Uterus (tissue), 3 donors: ENCODE measurements at regions not wholly inside any gene's neighbourhood (a gene's known extent, or its start where the extent isn't known, plus 50 kb on each side); places are given as distances from the start of the nearest gene placed in this dataset.

ENCODE experiments used
- DNase-seq, 2 donors: peaks; one replicate each; pipeline ENCODE4 v3.0.0-alpha.2; 2019 to 2020
- H3K27ac ChIP-seq, 2 donors: fragments of 200-600 bp; sonication (generic); 1 replicate in 1 of 2; 2 replicates in 1 of 2; pipeline ENCODE4 v1.5.1; 2016 to 2018
- H3K27me3 ChIP-seq, 2 donors: fragments of 200-600 bp; sonication (generic); one replicate each; pipeline ENCODE4 v1.5.1; 2018 to 2019; ENCODE audit warnings: control low read depth in 1 of 2
- H3K36me3 ChIP-seq, 2 donors: fragments of 200-600 bp; sonication (generic); one replicate each; pipeline ENCODE4 v1.5.1; 2019; ENCODE audit warnings: control low read depth in 1 of 2
- H3K4me1 ChIP-seq, 2 donors: fragments of 200-600 bp; sonication (generic); one replicate each; pipeline ENCODE4 v1.5.1; 2018 to 2019; ENCODE audit warnings: control low read depth in 1 of 2
- H3K4me3 ChIP-seq, 2 donors: fragments of 200-600 bp; sonication (generic); 1 replicate in 1 of 2; 2 replicates in 1 of 2; pipeline ENCODE4 v1.5.1; 2018 to 2019; ENCODE audit warnings: mild to moderate bottlenecking in 1 of 2
- H3K9me3 ChIP-seq, 2 donors: fragments of 200-600 bp; sonication (generic); one replicate each; pipeline ENCODE4 v1.5.1; 2019; ENCODE audit warnings: control low read depth in 1 of 2
- CTCF ChIP-seq, 4 experiments: fragments of 200-600 bp in 2 of 4; fragments of 450-650 bp in 2 of 4; sonication (generic) in 2 of 4; IDR thresholded peaks; one replicate each; pipeline ENCODE4 v1.5.1; 2016 to 2019; ENCODE audit warnings: antibody characterized with exemption in 4 of 4, mild to moderate bottlenecking in 2 of 4, moderate library complexity in 1 of 4
- POLR2A ChIP-seq, 2 donors: fragments of 450-650 bp; IDR thresholded peaks; one replicate each; pipeline ENCODE4 v1.6.1; 2016; ENCODE audit warnings: antibody characterized with exemption in 2 of 2, mild to moderate bottlenecking in 1 of 2, moderate library complexity in 1 of 2
- intact Hi-C: fragments of 100-400 bp; cut with DNase I; formaldehyde crosslinking; loops from one replicate; pipeline ENCODE4 v1.15.1; 2023; ENCODE audit warnings: low total_unique reads
- donor health status: DM: yes; HTN: yes; CAD: no.

- Histone ChIP-seq H3K9me3 (no peaks in the 10 kb centered on the region), H3K36me3 (no peaks in the 10 kb centered on the region), H3K27me3 (no peaks in the 10 kb centered on the region), H3K4me3 (no peak overlapping the region), H3K27ac (no peak overlapping the region), H3K4me1 (no peaks in the 10 kb centered on the region)
- TF ChIP-seq POLR2A (IDR thresholded peaks at IDR 0.05) (no peak), CTCF (IDR thresholded peaks at IDR 0.05) (no peak)
- no peak for DNase-seq
- intact Hi-C loops: no loop called here
Measured at GRCh38 chr3:181493423-181493822, 218.3 kb upstream of the SOX2 start.

DNA sequence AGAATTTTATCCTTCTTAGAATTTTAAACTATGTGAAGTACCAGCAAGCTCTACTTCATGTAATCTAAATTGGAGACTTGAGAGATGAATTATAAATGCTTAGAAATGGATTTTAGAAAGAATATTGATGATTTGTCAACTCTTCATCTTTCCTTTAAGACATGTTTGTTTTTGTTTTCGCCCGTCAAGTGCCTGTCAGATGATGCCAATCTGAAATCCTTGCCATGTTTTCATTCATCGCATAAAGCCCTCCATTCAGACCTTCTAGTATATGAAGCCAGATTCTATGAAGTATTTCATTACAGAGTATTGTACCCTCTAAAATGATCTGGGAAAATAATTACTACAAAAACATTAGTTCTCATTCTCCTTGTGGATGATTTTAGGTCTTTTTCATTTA, 223.2 kb upstream of the SOX2 start:
- no peaks in the 10 kb centered on the region for H3K9me3 ChIP-seq
- no peak overlapping the region for H3K27ac ChIP-seq
- H3K4me1 ChIP-seq: no peaks in the 10 kb centered on the region
- no peak for DNase-seq
- no peaks in the 10 kb centered on the region for H3K36me3 ChIP-seq
- no peak overlapping the region for H3K4me3 ChIP-seq
- intact Hi-C loops: no loop called here
- TF ChIP-seq CTCF (IDR thresholded peaks at IDR 0.05) (no peak), POLR2A (IDR thresholded peaks at IDR 0.05) (no peak)
- no peaks in the 10 kb centered on the region for H3K27me3 ChIP-seq

- Histone ChIP-seq H3K4me1 (no peaks in the 10 kb centered on the region), H3K27ac (no peak overlapping the region), H3K9me3 (no peaks in the 10 kb centered on the region), H3K4me3 (no peak overlapping the region), H3K27me3 (no peaks in the 10 kb centered on the region), H3K36me3 (no peaks in the 10 kb centered on the region)
- TF ChIP-seq POLR2A (IDR thresholded peaks at IDR 0.05): no peak
- TF ChIP-seq CTCF (IDR thresholded peaks at IDR 0.05): no peak
- intact Hi-C loops: no loop called here
- DNase-seq: no peak
Measured at GRCh38 chr3:181487236-181487978, 224.3 kb upstream of the SOX2 start.

- no peak for DNase-seq
Measured at GRCh38 chr3:181486141-181486885, 225.4 kb upstream of the SOX2 start.

More at GRCh38 chr3:181486141-181486885, 225.4 kb upstream of the SOX2 start:
- no peak overlapping the region for H3K27ac ChIP-seq
- H3K4me3 ChIP-seq: no peak overlapping the region
- H3K9me3 ChIP-seq: no peaks in the 10 kb centered on the region
- no peak for TF ChIP-seq CTCF (IDR thresholded peaks at IDR 0.05)
- no peak for TF ChIP-seq POLR2A (IDR thresholded peaks at IDR 0.05)
- H3K27me3 ChIP-seq: no peaks in the 10 kb centered on the region
- H3K4me1 ChIP-seq: no peaks in the 10 kb centered on the region
- H3K36me3 ChIP-seq: no peaks in the 10 kb centered on the region
- intact Hi-C loops: no loop called here
